Body of pancreas (tissue), 4 donors: ENCODE measurements at regions not wholly inside any gene's neighbourhood (a gene's known extent, or its start where the extent isn't known, plus 50 kb on each side); places are given as distances from the start of the nearest gene placed in this dataset.

Experiments
- ATAC-seq: fragments of 150-250 bp; one replicate; pipeline ENCODE4 v1.9.1; 2016
- DNase-seq, 4 donors: peaks; one replicate each; pipeline ENCODE4 v3.0.0-alpha.2; 2019
- H3K27ac ChIP-seq, 4 donors: fragments of 200-600 bp; sonication (generic); 1 replicate in 3 of 4; 2 replicates in 1 of 4; pipeline versions ENCODE4 v1.5.1 to v1.6.1; 2016 to 2019; ENCODE audit warnings: mild to moderate bottlenecking in 1 of 4, mixed read lengths in 1 of 4, moderate library complexity in 1 of 4
- H3K27me3 ChIP-seq, 2 donors: fragments of 200-600 bp; sonication (generic); one replicate each; pipeline ENCODE4 v1.6.0; 2016; ENCODE audit warnings: mild to moderate bottlenecking in 1 of 2
- H3K36me3 ChIP-seq, 2 donors: fragments of 200-600 bp; sonication (generic); replicated peaks in 1 of 2; 2 replicates each; pipeline ENCODE4 v1.5.1; 2016; ENCODE audit warnings: low read depth in 2 of 2; ENCODE audit not compliant: insufficient read depth in 1 of 2
- H3K4me1 ChIP-seq: fragments of 200-600 bp; sonication (generic); one replicate; pipeline ENCODE4 v1.6.0; 2016
- H3K4me3 ChIP-seq, 2 donors: fragments of 200-600 bp; sonication (generic); 1 replicate in 1 of 2; 2 replicates in 1 of 2; pipeline ENCODE4 v1.5.1; 2016 to 2019
- H3K9me3 ChIP-seq, 3 donors: fragments of 200-600 bp; sonication (generic); 1 replicate in 2 of 3; 2 replicates in 1 of 3; pipeline ENCODE4 v1.5.1; 2016
- POLR2A ChIP-seq, 3 donors: fragments of 450-650 bp; IDR thresholded peaks; one replicate each; pipeline ENCODE4 v1.6.1; 2016; ENCODE audit warnings: antibody characterized with exemption in 3 of 3, mild to moderate bottlenecking in 2 of 3
- WGBS, 2 donors: methylation state at CpG; one replicate each; pipeline ENCODE4 v1.1.5; 2017; 5-methylcytosine and 5-hydroxymethylcytosine counted together
- intact Hi-C: fragments of 100-400 bp; cut with DNase I; formaldehyde crosslinking; loops from one replicate; pipeline ENCODE4 v1.15.1; 2023
- TF ChIP-seq, protein P1 (sequence below), 7 experiments: fragments of 450-650 bp in 4 of 7; fragments of 200-600 bp in 3 of 7; sonication (generic) in 3 of 7; IDR thresholded peaks; one replicate each; pipeline ENCODE4 v1.5.1; 2016 to 2019; ENCODE audit warnings: antibody characterized with exemption in 7 of 7

GRCh38 chr3:43194490-43195114 is 88.7 kb upstream of the POMGNT2 start:
- Histone ChIP-seq H3K36me3 (no peaks in the 10 kb centered on the region), H3K27ac (peak overlapping the region in 1 of 4 donors; percentile 6), H3K27me3 (no peaks in the 10 kb centered on the region), H3K9me3 (no peaks in the 10 kb centered on the region), H3K4me3 (no peak overlapping the region), H3K4me1 (peaks cover 16% of the 10 kb centered on the region)
- intact Hi-C loops, result no loop called here
- peak in 1 of 4 donors; percentile 24 for DNase-seq
- WGBS, 2 donors, result 36 to 47% methylated on average over 6 of the region's 6 CpGs
- no peak for TF ChIP-seq POLR2A (IDR thresholded peaks at IDR 0.05)
- no peak for ATAC-seq

GRCh38 chr3:43194069-43194468 is 88.2 kb upstream of the POMGNT2 start:
- H3K27ac ChIP-seq, result peak overlapping the region in 1 of 4 donors; percentile 6

GRCh38 chr3:43192028-43192427 is 86.1 kb upstream of the POMGNT2 start:
- Histone ChIP-seq H3K9me3 (no peaks in the 10 kb centered on the region), H3K27me3 (no peaks in the 10 kb centered on the region), H3K27ac (no peak overlapping the region), H3K4me3 (no peak overlapping the region), H3K36me3 (no peaks in the 10 kb centered on the region), H3K4me1 (peaks cover 16% of the 10 kb centered on the region)
- ATAC-seq (no peak), DNase-seq (no peak)
- 23 to 27% methylated on average over 2 of the region's 2 CpGs for WGBS, 2 donors
- intact Hi-C loops, result no loop called here
- TF ChIP-seq POLR2A (IDR thresholded peaks at IDR 0.05), result no peak

More at GRCh38 chr3:43194069-43194468, 88.2 kb upstream of the POMGNT2 start:
- Histone ChIP-seq H3K4me1 (peaks cover 16% of the 10 kb centered on the region), H3K36me3 (no peaks in the 10 kb centered on the region), H3K4me3 (no peak overlapping the region), H3K27me3 (no peaks in the 10 kb centered on the region), H3K9me3 (no peaks in the 10 kb centered on the region)
- intact Hi-C loops, result no loop called here
- no peak for ATAC-seq
- 62 to 72% methylated on average over 6 of the region's 6 CpGs for WGBS, 2 donors
- no peak for TF ChIP-seq POLR2A (IDR thresholded peaks at IDR 0.05)
- TF ChIP-seq, protein P1, sequence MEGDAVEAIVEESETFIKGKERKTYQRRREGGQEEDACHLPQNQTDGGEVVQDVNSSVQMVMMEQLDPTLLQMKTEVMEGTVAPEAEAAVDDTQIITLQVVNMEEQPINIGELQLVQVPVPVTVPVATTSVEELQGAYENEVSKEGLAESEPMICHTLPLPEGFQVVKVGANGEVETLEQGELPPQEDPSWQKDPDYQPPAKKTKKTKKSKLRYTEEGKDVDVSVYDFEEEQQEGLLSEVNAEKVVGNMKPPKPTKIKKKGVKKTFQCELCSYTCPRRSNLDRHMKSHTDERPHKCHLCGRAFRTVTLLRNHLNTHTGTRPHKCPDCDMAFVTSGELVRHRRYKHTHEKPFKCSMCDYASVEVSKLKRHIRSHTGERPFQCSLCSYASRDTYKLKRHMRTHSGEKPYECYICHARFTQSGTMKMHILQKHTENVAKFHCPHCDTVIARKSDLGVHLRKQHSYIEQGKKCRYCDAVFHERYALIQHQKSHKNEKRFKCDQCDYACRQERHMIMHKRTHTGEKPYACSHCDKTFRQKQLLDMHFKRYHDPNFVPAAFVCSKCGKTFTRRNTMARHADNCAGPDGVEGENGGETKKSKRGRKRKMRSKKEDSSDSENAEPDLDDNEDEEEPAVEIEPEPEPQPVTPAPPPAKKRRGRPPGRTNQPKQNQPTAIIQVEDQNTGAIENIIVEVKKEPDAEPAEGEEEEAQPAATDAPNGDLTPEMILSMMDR (IDR thresholded peaks at IDR 0.05), result no peak
- no peak for DNase-seq

GRCh38 chr3:43191116-43191515 is 85.2 kb upstream of the POMGNT2 start:
- WGBS, 2 donors, result 90 to 94% methylated on average over 4 to 6 of the region's 6 CpGs
- Histone ChIP-seq H3K4me1 (peaks cover 16% of the 10 kb centered on the region), H3K9me3 (no peaks in the 10 kb centered on the region), H3K36me3 (no peaks in the 10 kb centered on the region), H3K4me3 (no peak overlapping the region), H3K27ac (no peak overlapping the region), H3K27me3 (no peaks in the 10 kb centered on the region)
- intact Hi-C loops, result no loop called here
- no peak for TF ChIP-seq POLR2A (IDR thresholded peaks at IDR 0.05)
- TF ChIP-seq, protein P1 (IDR thresholded peaks at IDR 0.05), result no peak
- DNase-seq (no peak), ATAC-seq (no peak)

DNA sequence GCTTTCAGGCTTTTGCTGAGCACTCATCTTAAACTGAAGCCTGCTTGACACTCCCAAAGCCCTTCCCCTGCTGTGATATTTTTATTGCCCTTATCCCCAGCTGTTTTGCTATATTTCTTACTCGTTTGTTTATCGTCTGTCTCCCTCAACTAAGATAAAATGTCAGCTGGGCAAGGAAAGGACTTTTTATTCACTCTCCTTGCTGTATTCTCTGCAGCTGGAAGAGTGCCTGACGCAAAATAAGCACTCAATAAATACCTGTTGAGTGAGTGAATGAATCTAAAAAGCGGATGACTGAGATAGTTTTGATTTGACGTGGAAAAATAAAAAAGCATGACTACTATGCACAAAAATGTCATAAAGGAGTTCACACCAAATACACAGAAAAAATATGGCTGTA is 84.8 kb upstream of the POMGNT2 start:
- Histone ChIP-seq H3K4me1 (peaks cover 16% of the 10 kb centered on the region), H3K4me3 (no peak overlapping the region), H3K27me3 (no peaks in the 10 kb centered on the region), H3K36me3 (no peaks in the 10 kb centered on the region), H3K9me3 (no peaks in the 10 kb centered on the region), H3K27ac (peak overlapping the region in 2 of 4 donors; percentile 9 to 15)
- no peak for DNase-seq
- no peak for TF ChIP-seq POLR2A (IDR thresholded peaks at IDR 0.05)
- TF ChIP-seq, protein P1 (IDR thresholded peaks at IDR 0.05), result no peak
- 48 to 59% methylated on average over 5 of the region's 5 CpGs for WGBS, 2 donors
- peak; percentile 36 for ATAC-seq
- intact Hi-C loops, result no loop called here
